Lung (tissue), 11 donors: ENCODE measurements at regions not wholly inside any gene's neighbourhood (a gene's known extent, or its start where the extent isn't known, plus 50 kb on each side); places are given as distances from the start of the nearest gene placed in this dataset.

ENCODE experiments used
- ATAC-seq: fragments of 200-7000 bp; cut with Tn5 transposase; one replicate; pipeline ENCODE4 v1.9.1; 2020; ENCODE audit warnings: moderate number of reproducible peaks; ENCODE audit not compliant: insufficient read depth, low FRiP score
- DNase-seq, 3 donors: peaks; one replicate each; pipeline ENCODE4 v3.0.0-alpha.2; 2013 to 2017
- H3K27ac ChIP-seq, 2 donors: one replicate each; pipeline ENCODE4 v1.5.1; 2013; ENCODE audit warnings: mild to moderate bottlenecking in 2 of 2, moderate library complexity in 2 of 2, control low read depth in 1 of 2, inconsistent platforms in 1 of 2, low read depth in 1 of 2, low read length in 1 of 2
- H3K27me3 ChIP-seq, 3 donors: one replicate each; pipeline ENCODE4 v1.5.1; 2013; ENCODE audit warnings: low read length in 2 of 3; ENCODE audit not compliant: control insufficient read depth in 3 of 3, insufficient read depth in 3 of 3
- H3K36me3 ChIP-seq, 4 donors: one replicate each; pipeline ENCODE4 v1.5.1; 2013; ENCODE audit warnings: low read length in 4 of 4, mild to moderate bottlenecking in 1 of 4, moderate library complexity in 1 of 4; ENCODE audit not compliant: control insufficient read depth in 4 of 4, insufficient read depth in 4 of 4
- H3K4me1 ChIP-seq, 5 donors: one replicate each; pipeline ENCODE4 v1.5.1; 2013; ENCODE audit warnings: low read length in 5 of 5, mild to moderate bottlenecking in 2 of 5, moderate library complexity in 1 of 5; ENCODE audit not compliant: control insufficient read depth in 5 of 5, insufficient read depth in 5 of 5
- H3K4me3 ChIP-seq: one replicate; pipeline ENCODE4 v1.5.1; 2013; ENCODE audit warnings: mild to moderate bottlenecking, control low read depth, moderate library complexity
- H3K9ac ChIP-seq, 2 donors: one replicate each; pipeline ENCODE4 v1.5.1; 2013; ENCODE audit warnings: low read length in 2 of 2, control low read depth in 1 of 2; ENCODE audit not compliant: insufficient read depth in 1 of 2
- H3K9me3 ChIP-seq, 4 donors: one replicate each; pipeline ENCODE4 v1.5.1; 2013; ENCODE audit warnings: low read length in 3 of 4, mild to moderate bottlenecking in 1 of 4, moderate library complexity in 1 of 4; ENCODE audit not compliant: control insufficient read depth in 4 of 4, insufficient read depth in 3 of 4
- CTCF ChIP-seq: IDR thresholded peaks from 2 replicates; pipeline ENCODE4 v1.5.1; 2012; ENCODE audit warnings: mild to moderate bottlenecking; ENCODE audit errors: control extremely low read depth, extremely low read depth
- WGBS, 2 donors: extraction: QIAGEN DNeasy Blood & Tissue Kit; methylation state at CpG; one replicate each; pipeline ENCODE4 v1.1.7; 2013; 5-methylcytosine and 5-hydroxymethylcytosine counted together
- donor health status: control.
- donor health status: control.
- donor health status: Bipolar disorder and iron deficiency.
- donor health status: healthy.
- donor health status: DM: yes; HTN: yes; CAD: no.

GRCh38 chrY:15593476-15594160 lies 1069.3 kb downstream of the NLGN4Y start:
- no peak overlapping the region for H3K27ac ChIP-seq
- 69% methylated on average over 4 of the region's 4 CpGs; no CpG with 5 or more reads in 1 of the 2 donors for WGBS, 2 donors
- H3K4me1 ChIP-seq: no peaks in the 10 kb centered on the region
- no peak overlapping the region for H3K9ac ChIP-seq
- no peak for DNase-seq
- H3K36me3 ChIP-seq: no peaks in the 10 kb centered on the region
- H3K4me3 ChIP-seq: no peak overlapping the region
- no peak for TF ChIP-seq CTCF
- no peak for ATAC-seq
- no peaks in the 10 kb centered on the region for H3K27me3 ChIP-seq
- H3K9me3 ChIP-seq: no peaks in the 10 kb centered on the region

- 61% methylated on average over 3 of the region's 3 CpGs; no CpG with 5 or more reads in 1 of the 2 donors for WGBS, 2 donors
- Histone ChIP-seq H3K9ac (no peak overlapping the region), H3K9me3 (no peaks in the 10 kb centered on the region), H3K27ac (no peak overlapping the region), H3K27me3 (no peaks in the 10 kb centered on the region), H3K4me1 (no peaks in the 10 kb centered on the region), H3K4me3 (no peak overlapping the region), H3K36me3 (no peaks in the 10 kb centered on the region)
- TF ChIP-seq CTCF: no peak
- DNase-seq (no peak), ATAC-seq (no peak)
Observed at GRCh38 chrY:15594179-15594578, 1069.8 kb downstream of the NLGN4Y start.

- H3K9ac ChIP-seq: no peak overlapping the region
- ATAC-seq (no peak), DNase-seq (no peak)
- no peaks in the 10 kb centered on the region for H3K4me1 ChIP-seq
- no peaks in the 10 kb centered on the region for H3K9me3 ChIP-seq
- H3K27ac ChIP-seq: no peak overlapping the region
- TF ChIP-seq CTCF: no peak
- 100% methylated on average over 3 of the region's 3 CpGs; no CpG with 5 or more reads in 1 of the 2 donors for WGBS, 2 donors
- H3K4me3 ChIP-seq: no peak overlapping the region
- H3K27me3 ChIP-seq: no peaks in the 10 kb centered on the region
- no peaks in the 10 kb centered on the region for H3K36me3 ChIP-seq
Observed at GRCh38 chrY:15600565-15600964, 1076.2 kb downstream of the NLGN4Y start.

- Histone ChIP-seq H3K27ac (no peak overlapping the region), H3K9ac (no peak overlapping the region), H3K9me3 (no peaks in the 10 kb centered on the region), H3K4me1 (no peaks in the 10 kb centered on the region), H3K27me3 (no peaks in the 10 kb centered on the region), H3K4me3 (no peak overlapping the region), H3K36me3 (no peaks in the 10 kb centered on the region)
- ATAC-seq: no peak
- DNase-seq: no peak
- no peak for TF ChIP-seq CTCF
Observed at GRCh38 chrY:15624370-15624769, 1100.0 kb downstream of the NLGN4Y start.
